Epithelial cell of proximal tubule (primary cell): ENCODE measurements at regions not wholly inside any gene's neighbourhood (a gene's known extent, or its start where the extent isn't known, plus 50 kb on each side); places are given as distances from the start of the nearest gene placed in this dataset.

Source experiments
- DNase-seq: peaks from one replicate; pipeline ENCODE4 v3.0.0-alpha.2; 2011; ENCODE audit warnings: low read depth
- H3K4me3 ChIP-seq: 2 replicates; pipeline ENCODE4 v1.5.1; 2011; ENCODE audit warnings: low read depth, mild to moderate bottlenecking, low read length
- CTCF ChIP-seq: conservative IDR thresholded peaks from 2 replicates; pipeline ENCODE4 v1.5.1; 2012; ENCODE audit warnings: low read depth, mild to moderate bottlenecking, low read length

- no peak for TF ChIP-seq CTCF
- H3K4me3 ChIP-seq = no peak overlapping the region
- no peak for DNase-seq
These were observed 178.1 kb downstream of the IL15 start for GRCh38 chr4:141814499-141814898.

- no peak for TF ChIP-seq CTCF
- DNase-seq = no peak
- H3K4me3 ChIP-seq = no peak overlapping the region
These were observed 179.3 kb downstream of the IL15 start for GRCh38 chr4:141815646-141816045.

- DNase-seq = no peak
- no peak overlapping the region for H3K4me3 ChIP-seq
- TF ChIP-seq CTCF = no peak
These were observed 189.9 kb downstream of the IL15 start for GRCh38 chr4:141826260-141826659.

GRCh38 chr4:141833209-141833608 is 196.8 kb downstream of the IL15 start:
- no peak for TF ChIP-seq CTCF
- no peak for DNase-seq
- no peak overlapping the region for H3K4me3 ChIP-seq

- no peak for DNase-seq
- no peak for TF ChIP-seq CTCF
- no peak overlapping the region for H3K4me3 ChIP-seq
These were observed 204.1 kb downstream of the IL15 start for GRCh38 chr4:141840299-141840986.

- DNase-seq = no peak
- no peak for TF ChIP-seq CTCF
- H3K4me3 ChIP-seq = no peak overlapping the region
These were observed 206.8 kb downstream of the IL15 start for GRCh38 chr4:141843136-141843535.

- no peak for DNase-seq
- no peak overlapping the region for H3K4me3 ChIP-seq
- TF ChIP-seq CTCF = no peak
These were observed 209.5 kb downstream of the IL15 start for GRCh38 chr4:141845901-141846300.
